IPS-NIHi7 (cell line): ENCODE measurements at regions not wholly inside any gene's neighbourhood (a gene's known extent, or its start where the extent isn't known, plus 50 kb on each side); places are given as distances from the start of the nearest gene placed in this dataset.

Source experiments
- DNase-seq: peaks from one replicate; pipeline ENCODE4 v3.0.0; 2012; ENCODE audit warnings: mixed read lengths; ENCODE audit errors: extremely low spot score

DNA sequence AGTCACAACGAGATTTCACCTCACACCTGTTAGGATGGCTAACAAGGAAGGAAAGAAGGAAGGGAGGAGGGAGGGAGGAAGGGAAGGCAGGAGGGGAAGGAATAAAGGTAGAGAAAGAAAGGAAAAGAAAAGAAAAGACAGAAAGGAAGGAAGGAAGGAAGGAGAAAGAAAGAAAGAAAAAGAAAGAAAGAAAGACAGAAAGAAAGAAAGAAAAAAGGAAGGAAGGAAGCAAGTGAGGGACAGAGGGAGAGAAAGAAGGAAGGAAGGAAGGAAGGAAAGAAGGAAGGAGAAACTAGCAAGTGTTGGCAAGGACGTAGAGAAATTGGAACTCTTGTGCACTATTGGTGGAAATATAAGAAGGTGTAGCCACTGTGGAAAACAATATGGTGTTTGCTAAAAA, 52.2 kb downstream of the CCDC185 start:
- DNase-seq: no peak

DNA sequence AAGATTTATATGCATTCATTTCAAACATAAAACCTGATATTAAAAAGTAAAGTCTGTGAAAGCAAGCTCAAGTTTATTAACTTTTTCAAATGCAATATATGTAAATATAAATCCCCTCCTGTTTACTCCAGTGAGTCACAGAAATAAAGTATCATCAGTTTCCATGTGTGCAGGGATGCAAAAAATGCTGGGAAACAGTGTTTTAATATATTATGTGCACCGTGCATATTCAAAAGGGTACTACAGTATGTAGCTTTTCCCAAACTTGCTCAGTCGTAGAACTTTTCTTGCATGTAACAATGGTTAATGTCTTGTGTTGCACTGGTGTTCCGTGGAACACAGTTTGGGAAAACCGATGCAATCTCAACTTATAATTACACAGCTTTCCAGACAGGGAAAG, 60.7 kb downstream of the CCDC185 start:
- no peak for DNase-seq

DNA sequence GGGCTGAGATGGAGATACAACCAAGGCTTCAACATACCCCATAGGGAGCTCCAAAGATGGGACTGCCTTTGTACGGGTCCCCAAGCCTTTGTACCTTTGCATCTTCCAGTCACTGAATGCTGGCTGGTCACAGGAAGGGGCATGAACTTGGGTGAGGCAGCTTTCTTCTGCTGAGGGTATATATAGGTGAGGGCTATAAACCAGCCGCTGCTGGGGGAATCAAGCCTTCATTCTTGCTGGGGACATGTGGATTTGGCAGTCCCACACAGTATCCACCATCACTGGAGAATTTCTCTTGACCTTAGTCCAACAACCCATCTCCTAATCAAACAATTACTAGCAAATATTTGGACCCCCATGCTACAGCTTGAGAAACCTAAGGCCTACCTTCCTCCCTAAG, 61.7 kb downstream of the CCDC185 start:
- DNase-seq: no peak

DNA sequence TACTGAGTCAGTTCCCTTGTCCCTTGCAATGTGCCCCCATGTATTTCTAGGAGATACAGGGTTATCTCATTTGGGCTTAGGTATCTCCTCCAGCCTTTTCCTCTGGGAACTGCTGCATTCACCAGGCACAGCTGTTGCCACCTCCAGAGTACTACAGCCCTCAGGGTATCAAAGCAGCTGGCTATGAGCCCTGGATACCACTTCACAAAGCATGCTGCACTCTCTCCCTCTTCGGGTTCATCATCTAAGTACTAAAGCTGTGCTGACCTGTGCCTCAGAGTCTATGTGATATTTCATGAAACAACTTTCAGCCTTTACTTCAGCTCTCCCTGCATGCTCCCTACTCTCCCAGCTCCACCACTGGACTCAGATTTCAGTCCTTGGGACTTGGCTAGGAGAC, 62.3 kb downstream of the CCDC185 start:
- no peak for DNase-seq

DNA sequence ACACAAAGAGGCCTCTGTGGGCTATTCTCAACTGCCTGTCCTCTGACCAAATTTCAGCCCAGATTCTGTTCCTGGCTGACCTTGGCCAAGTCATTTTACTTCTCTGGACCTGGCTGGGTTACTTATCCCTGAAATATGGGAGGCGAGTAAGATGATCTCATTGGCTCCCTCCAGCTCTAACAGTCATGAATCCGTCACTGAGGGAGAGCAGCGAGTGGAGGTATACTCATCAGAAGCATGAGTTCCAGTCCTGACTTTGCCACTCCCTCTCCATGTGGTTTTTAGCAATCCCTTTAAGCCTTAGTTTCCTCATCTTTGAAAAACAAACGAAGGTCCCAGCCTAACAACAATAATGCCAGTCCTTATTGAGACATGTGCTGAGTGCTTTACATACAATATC, 63.5 kb downstream of the CCDC185 start:
- no peak for DNase-seq

DNA sequence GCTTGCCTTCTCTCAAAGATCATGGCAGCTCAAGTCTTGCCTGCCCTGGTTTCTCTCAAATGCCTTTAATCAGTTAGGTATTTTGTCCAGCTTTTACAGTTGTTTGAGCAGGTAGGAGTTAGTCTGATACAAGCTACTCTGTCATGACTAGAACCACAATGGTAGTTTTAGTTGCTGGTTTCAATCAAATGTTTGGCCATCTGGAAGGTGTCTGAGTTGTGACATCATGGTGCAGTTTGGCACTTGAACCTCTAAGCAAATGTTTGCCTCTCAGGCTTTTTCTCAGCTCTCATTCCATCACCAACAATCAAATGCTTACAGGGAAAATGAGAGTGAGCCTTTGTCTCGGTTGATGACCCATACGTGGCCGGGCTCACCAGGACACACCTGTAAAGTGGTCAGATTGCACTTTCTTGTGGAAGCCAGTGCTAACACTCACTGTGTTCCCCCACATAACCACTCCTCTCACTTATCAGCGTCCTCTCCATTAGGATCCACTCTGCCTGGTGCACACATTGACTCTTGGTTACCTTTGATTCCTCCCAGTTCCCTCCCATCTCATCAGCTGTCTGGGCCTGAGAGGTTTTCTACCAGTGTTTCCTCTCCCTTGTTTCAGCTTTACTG, 67.5 kb downstream of the CCDC185 start:
- no peak for DNase-seq

DNA sequence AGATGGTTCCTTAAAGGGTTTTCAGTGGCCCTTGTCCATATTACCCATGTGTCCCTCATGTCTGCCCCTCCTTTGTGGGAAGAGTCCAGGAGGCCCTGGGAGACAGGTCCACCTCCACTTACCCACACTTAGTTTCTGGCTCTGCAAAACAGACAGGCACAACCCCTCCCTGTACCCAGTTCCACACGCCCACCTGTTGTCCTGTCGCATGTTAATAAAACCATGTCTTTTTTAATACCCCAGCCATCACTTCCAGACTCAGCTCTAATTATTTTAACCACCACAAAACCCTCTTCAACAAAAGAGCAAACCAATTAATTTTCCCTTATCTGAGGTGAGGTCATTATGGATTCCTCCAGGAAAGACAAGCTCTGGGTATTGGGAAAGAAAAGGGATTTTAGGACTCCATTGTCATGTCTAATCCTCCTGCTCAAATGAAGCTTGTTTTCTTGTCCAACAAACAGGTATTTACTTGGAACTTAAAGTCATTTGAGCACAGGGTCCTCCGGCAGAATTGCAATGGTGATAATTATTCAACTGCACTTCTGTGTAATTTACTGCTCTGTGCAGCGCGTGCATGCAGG, 68.9 kb downstream of the CCDC185 start:
- DNase-seq: no peak

DNA sequence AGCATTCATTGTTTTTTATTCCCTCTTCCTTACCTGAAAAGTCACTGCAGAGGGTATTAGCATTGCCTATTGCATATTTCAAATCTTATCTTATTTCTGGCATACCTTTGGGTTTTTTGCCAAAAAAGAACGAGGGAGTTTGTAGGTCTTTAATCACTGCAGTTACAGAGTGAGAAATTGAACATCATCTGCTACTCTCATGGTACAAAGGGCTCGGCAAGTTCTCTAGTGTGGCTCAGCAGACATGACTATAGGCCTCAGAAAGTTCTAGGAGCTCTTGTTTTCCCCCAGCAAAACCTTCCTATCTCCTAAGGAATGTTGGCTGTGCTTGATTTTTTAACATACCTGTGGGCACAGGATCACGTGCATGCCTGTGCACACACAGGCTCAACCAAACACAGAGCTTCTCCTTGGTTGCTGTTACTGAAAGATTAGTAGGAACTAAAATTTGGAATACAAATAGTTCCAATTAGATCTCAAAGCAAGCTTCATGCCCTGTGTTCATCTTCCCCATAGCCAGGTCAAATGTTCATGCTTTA, 69.7 kb downstream of the CCDC185 start:
- no peak for DNase-seq

DNA sequence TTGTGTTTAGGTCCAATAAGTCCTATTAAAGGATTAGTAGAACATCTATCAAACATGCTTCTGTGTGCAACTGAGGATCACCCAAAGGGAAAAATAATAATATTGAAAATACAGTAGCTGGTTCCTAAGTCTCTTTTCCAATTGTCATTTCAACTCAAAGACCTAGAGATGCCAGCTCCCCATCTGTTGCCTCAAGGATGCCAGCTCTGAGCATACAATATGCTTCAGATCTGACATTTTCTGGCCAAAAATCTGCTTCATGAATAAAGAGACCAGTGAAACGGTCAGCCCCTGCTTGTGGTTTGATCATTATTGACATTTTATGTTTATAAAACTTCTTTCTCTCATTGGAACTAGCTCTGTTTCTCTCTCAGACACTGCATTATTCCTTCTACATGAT, 72.9 kb downstream of the CCDC185 start:
- DNase-seq: no peak

DNA sequence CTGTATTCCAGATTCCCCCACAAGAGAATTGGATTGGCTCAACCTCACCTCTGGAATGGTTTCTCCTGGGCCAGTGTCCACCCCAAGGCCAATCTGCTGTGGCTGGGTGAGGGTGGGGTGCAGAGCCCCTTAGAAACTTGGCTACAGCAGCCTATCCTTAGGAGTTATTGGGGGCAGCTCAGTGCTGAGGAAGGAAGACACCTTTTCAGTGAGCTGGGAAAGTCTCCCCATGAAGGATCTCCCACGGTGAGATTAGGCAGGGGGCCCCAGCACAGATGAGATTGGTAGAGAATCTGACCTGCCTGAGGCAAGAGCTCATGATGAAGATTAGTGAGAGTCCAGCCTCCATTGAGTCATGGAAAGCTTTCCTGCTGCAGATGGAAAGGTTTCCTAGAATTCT, 78.4 kb downstream of the CCDC185 start:
- no peak for DNase-seq

DNA sequence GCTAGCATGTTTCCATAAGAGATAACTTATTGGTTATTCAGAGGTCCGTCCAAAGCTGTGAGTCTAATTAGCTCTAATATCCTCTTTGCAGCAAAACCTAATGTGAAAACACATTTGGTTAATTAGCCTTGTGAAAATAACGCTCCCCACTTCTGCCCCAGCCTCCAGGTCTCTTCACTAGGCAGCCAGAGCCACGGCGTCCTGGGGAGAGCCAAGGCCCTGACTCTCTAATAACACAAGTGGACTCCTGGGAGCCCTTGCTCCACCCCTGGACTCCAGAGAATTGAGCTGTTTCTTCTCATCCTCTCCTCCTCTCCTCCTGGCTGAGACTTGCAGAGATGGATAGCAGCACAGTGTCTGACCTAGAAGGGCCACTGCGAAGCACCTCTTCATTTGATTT, 78.8 kb downstream of the CCDC185 start:
- no peak for DNase-seq

DNA sequence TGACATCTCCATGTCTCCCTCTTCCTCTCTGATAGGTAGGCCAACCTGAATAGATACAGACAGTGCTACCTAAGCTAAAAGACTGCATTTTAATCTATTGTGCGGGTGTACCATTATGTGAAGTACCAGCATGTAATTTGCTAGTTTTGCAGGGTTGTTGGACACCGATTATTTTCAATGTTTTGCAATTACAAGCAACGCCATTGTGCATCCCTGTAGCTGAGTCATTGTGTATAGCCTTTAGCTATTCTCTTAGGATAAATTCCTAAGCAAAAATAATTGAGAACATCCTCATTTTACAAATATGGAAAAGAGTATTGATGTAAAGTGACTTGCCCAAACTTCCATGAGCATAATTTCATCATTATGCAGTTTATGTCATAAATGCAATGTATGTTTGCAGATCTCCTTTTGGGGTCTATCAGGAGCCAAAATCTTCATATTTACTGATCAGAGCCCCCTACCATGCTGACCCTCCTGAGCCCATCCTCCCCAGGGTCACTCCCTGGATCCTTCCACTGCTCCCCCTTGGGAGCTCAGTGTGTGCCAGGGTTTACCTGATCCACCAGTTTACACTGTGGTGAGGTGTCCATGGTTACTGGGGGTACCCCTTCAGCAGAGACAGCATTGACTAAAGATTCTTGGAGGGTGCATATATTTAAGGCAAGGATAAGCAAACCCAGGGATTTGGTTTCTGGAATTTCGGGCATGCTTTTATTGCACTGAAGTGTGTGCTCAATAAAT, 80.6 kb downstream of the CCDC185 start:
- no peak for DNase-seq

DNA sequence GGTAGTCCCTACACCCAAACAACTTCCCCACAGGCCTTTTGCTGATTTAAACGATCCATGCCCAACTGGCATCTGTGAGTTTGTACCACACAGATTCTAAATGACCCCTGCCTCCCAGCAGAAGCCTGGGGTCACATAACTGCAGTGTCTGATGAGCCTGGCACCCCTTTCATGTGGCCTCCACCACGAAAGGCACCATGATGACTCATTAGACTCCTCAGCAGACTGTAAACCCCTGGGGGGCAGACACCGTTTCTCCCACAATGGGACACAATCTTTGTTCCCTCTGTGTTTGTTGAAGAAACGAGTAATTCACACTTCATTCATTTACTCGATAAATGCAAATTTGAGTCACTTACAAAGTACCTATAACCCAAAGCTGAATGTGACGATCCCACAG, 81.6 kb downstream of the CCDC185 start:
- no peak for DNase-seq

DNA sequence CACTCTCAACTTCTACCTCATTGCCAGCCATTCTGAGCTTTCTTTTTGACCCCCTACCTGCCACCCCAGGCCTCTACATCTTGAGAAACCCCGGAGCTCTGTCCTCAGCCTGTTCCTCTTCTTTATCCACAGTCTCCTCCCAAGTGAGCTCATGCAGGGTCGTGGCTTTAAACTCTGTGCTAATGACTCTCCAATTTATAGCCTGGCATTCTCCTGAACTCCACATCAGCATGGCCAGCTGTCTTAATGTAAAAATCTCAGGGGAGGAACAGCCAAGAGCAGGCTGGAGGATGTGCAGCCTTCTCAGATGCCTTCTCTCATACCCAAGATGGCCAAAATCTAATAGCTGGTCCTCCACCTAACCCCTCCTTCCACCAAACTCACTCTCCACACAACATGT, 84.2 kb downstream of the CCDC185 start:
- no peak for DNase-seq

DNA sequence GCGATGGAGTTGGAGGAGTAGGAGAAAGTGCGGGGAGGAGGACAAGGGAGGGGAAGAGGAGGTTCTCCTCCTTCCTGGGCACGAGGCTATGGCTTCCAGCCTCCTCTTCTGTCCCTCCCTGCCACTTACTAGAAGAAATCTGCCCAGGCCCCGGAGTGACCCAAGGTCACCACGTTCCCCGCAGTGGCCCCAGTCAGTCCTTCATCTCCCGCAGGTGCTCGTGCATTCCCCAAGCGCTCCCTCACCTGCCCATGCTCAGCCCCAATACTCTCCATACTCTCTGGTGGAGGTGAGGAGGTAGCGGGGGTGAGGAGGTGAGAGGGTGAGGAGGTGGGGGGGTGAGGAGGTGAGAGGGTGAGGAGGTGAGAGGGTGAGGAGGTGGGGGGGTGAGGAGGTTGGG, 85.4 kb downstream of the CCDC185 start:
- no peak for DNase-seq

DNA sequence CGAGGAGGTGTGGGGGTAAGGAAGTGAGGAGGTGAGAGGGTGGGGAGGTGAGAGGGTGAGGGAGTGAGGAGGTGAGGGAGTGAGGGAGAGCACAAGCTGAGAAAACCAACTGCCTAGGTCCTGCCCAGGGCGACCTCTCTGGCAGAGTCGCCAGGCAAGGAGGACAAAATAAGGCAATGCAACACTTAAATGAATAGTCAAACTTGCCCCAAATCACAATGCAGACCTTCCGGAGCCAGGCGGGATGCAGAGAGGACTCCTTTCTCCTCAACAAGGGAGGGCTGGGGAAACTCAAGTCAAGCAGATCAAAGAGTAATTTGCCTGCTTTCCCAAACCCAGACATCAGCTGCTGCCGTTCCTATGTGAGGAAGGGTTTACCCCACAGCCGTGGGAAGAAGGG, 86.0 kb downstream of the CCDC185 start:
- no peak for DNase-seq

DNA sequence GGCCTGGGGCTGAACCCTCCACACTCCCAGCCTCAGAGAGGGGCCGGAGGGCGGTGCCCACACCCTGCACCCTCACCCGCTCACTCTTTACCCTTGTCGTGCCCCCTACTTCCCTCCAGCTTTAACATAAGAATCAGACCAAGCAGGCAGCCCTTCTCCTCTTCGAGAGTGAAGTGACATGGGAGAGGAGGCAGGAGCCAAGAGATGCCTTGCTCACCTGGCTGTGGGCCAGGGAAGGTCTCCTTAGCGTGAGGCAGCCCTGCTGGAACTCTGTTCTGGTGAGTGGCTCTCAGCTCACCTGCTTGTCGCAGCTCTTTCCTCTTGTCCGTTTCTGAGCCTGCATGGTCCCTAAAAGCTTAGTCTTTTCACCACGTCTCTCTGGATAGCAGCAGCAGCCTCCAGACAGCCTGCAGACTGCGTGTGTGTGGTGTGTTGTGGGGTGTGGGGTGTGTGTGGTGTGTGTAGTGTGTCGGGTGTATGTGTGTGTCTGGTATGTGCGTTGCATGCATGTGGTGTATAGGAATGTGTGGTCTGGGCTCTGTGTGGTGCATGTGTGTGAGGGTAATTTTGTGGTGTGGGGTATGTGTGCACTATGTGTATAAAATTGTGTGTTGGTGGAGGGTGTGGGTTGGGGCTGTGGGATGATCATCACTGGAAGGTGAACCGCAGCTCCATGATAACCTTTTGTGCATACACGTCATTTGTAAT, 86.7 kb downstream of the CCDC185 start:
- DNase-seq: no peak

DNA sequence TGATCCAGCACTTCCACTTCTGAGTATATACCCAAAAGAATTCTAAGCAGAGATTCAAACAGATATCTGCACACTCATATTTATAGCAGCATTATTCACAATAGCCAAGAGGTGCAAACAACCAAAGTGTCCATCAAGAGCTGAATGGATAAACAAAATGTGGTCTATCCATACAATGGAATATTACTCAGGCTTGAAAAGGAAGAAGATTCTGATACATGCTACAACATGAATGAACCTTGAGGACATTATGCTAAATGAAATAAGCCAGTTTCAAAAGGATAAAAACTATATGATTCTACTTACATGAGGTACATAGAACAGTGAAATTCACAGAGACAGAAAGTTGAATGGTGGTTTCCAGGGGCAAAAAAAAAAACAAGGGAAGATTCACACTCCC, 88.9 kb downstream of the CCDC185 start:
- DNase-seq: no peak

DNA sequence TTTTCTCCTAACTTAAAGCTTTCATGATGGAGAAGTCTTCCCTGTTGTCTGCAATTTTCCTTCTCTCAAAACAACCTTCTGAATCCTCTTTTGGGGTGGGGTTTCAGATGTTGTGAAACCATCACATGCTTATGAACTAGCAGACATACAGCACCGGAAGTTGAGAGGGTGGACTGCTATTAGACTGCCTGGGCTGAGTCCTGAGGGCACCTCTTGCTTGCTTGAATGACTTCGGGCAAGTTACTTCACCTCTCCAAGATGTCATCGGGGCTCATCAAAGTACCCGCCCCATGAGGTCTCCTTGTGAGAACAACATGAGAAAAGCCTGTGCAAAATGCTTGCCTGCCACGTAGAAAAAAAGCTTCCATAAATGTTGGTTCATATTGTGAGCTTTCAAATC, 89.6 kb downstream of the CCDC185 start:
- DNase-seq: no peak

DNA sequence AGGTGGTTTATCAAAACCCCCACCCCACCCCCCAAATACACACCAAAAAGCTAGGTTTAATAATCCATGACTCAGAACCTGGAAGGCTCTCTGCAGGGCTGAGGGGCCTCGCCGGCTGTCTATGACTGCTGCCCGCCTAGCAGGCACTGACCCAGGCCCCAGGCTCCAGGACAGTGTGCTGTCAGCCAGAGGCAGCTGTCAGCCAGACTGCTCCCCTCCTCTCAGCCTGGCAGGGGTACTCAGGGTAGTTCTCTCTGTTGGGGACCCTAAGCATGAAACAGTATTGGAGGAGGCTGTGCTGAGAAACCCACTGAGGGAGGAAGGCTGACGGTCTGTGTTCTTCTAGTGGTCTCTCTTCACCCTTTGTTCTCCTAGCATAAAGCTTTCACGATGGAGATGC, 90.3 kb downstream of the CCDC185 start:
- no peak for DNase-seq

DNA sequence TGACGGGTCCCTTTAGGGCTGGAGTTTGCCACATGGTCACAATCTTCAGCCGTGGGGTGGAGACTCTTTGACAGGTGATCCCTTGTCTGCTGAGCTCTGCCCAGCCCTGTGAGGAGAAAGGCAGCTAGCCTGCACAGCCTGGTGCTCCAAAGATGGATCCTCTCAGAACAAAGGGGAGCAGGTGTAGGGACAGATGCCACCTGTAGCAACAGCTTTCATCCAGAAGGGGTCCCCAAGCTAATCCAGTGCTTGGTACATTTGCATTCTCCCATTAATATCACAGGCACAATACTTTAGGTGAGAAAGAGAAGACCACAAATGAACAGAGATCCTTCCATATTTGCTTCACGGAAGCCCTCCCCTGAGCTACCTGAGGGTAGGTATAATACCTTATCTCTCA, 93.2 kb downstream of the CCDC185 start:
- peak; percentile 34 for DNase-seq
